Esophagus squamous epithelium (tissue), 5 donors: ENCODE measurements at regions not wholly inside any gene's neighbourhood (a gene's known extent, or its start where the extent isn't known, plus 50 kb on each side); places are given as distances from the start of the nearest gene placed in this dataset.

Source experiments
- DNase-seq: peaks from one replicate; lab custom pipeline; 2025; lab: John Stamatoyannopoulos, UW
- H3K27ac ChIP-seq, 4 donors: fragments of 200-600 bp; sonication (generic); one replicate each; pipeline ENCODE4 v1.5.1; 2016 to 2019; ENCODE audit warnings: mild to moderate bottlenecking in 1 of 4
- H3K27me3 ChIP-seq, 4 donors: fragments of 200-600 bp; sonication (generic); 1 replicate in 3 of 4; 2 replicates in 1 of 4; pipeline versions ENCODE4 v1.5.1 to v1.6.0; 2017 to 2021; ENCODE audit warnings: antibody characterized with exemption in 1 of 4
- H3K36me3 ChIP-seq, 3 donors: fragments of 200-600 bp; sonication (generic); one replicate each; pipeline ENCODE4 v1.5.1; 2016 to 2019
- H3K4me1 ChIP-seq, 3 donors: fragments of 200-600 bp; sonication (generic); one replicate each; pipeline ENCODE4 v1.5.1; 2017 to 2019
- H3K4me3 ChIP-seq, 4 donors: fragments of 200-600 bp; sonication (generic); 1 replicate in 3 of 4; 2 replicates in 1 of 4; pipeline ENCODE4 v1.5.1; 2016 to 2019; ENCODE audit warnings: mild to moderate bottlenecking in 2 of 4, moderate library complexity in 1 of 4
- H3K9me3 ChIP-seq, 3 donors: fragments of 200-600 bp; sonication (generic); one replicate each; pipeline ENCODE4 v1.5.1; 2016 to 2019
- CTCF ChIP-seq, 6 experiments: fragments of 450-650 bp in 4 of 6; fragments of 200-600 bp in 2 of 6; sonication (generic) in 2 of 6; IDR thresholded peaks; one replicate each; pipeline ENCODE4 v1.5.1; 2016 to 2019; ENCODE audit warnings: antibody characterized with exemption in 6 of 6, mild to moderate bottlenecking in 4 of 6, moderate library complexity in 4 of 6
- POLR2A ChIP-seq, 4 donors: fragments of 450-650 bp; IDR thresholded peaks; one replicate each; pipeline ENCODE4 v1.6.1; 2017; ENCODE audit warnings: antibody characterized with exemption in 4 of 4, mild to moderate bottlenecking in 4 of 4, moderate library complexity in 3 of 4
- WGBS, 2 donors: methylation state at CpG; one replicate each; pipeline ENCODE4 v1.1.5; 2018; 5-methylcytosine and 5-hydroxymethylcytosine counted together
- intact Hi-C: fragments of 100-400 bp; cut with DNase I; formaldehyde crosslinking; loops from one replicate; pipeline ENCODE4 v1.15.0; 2022
- donor health status: DM: yes; HTN: yes; CAD: no.

- H3K4me1 ChIP-seq = no peaks in the 10 kb centered on the region
- intact Hi-C loops = no loop called here
- no peak overlapping the region for H3K27ac ChIP-seq
- WGBS, 2 donors = 57 to 59% methylated on average over 3 of the region's 3 CpGs
- H3K4me3 ChIP-seq = no peak overlapping the region
- H3K9me3 ChIP-seq = no peaks in the 10 kb centered on the region
- TF ChIP-seq POLR2A (IDR thresholded peaks at IDR 0.05) (no peak), CTCF (IDR thresholded peaks at IDR 0.05) (no peak)
- no peaks in the 10 kb centered on the region for H3K36me3 ChIP-seq
- H3K27me3 ChIP-seq = no peaks in the 10 kb centered on the region
- DNase-seq = no peak
Observed at GRCh38 chr5:84791730-84792129, 407.1 kb upstream of the EDIL3 start.

GRCh38 chr5:84791138-84791537 is 406.5 kb upstream of the EDIL3 start:
- Histone ChIP-seq H3K27ac (no peak overlapping the region), H3K4me1 (no peaks in the 10 kb centered on the region), H3K9me3 (no peaks in the 10 kb centered on the region), H3K27me3 (no peaks in the 10 kb centered on the region), H3K36me3 (no peaks in the 10 kb centered on the region), H3K4me3 (no peak overlapping the region)
- TF ChIP-seq CTCF (IDR thresholded peaks at IDR 0.05) (no peak), POLR2A (IDR thresholded peaks at IDR 0.05) (no peak)
- no peak for DNase-seq
- intact Hi-C loops = no loop called here

- no peak overlapping the region for H3K27ac ChIP-seq
- WGBS, 2 donors = 80 to 82% methylated on average over 1 of the region's 1 CpG
- intact Hi-C loops = no loop called here
- no peak for DNase-seq
- no peak overlapping the region for H3K4me3 ChIP-seq
- H3K9me3 ChIP-seq = no peaks in the 10 kb centered on the region
- H3K36me3 ChIP-seq = no peaks in the 10 kb centered on the region
- no peak for TF ChIP-seq POLR2A (IDR thresholded peaks at IDR 0.05)
- TF ChIP-seq CTCF (IDR thresholded peaks at IDR 0.05) = no peak
- no peaks in the 10 kb centered on the region for H3K27me3 ChIP-seq
- H3K4me1 ChIP-seq = no peaks in the 10 kb centered on the region
Observed at GRCh38 chr5:84790406-84790805, 405.7 kb upstream of the EDIL3 start.

GRCh38 chr5:84783003-84783402 is 398.3 kb upstream of the EDIL3 start:
- DNase-seq = no peak
- Histone ChIP-seq H3K4me1 (no peaks in the 10 kb centered on the region), H3K4me3 (no peak overlapping the region), H3K27me3 (no peaks in the 10 kb centered on the region), H3K36me3 (no peaks in the 10 kb centered on the region), H3K27ac (no peak overlapping the region), H3K9me3 (no peaks in the 10 kb centered on the region)
- intact Hi-C loops = no loop called here
- 89 to 91% methylated on average over 3 of the region's 3 CpGs for WGBS, 2 donors
- no peak for TF ChIP-seq POLR2A (IDR thresholded peaks at IDR 0.05)
- TF ChIP-seq CTCF (IDR thresholded peaks at IDR 0.05) = no peak

DNA sequence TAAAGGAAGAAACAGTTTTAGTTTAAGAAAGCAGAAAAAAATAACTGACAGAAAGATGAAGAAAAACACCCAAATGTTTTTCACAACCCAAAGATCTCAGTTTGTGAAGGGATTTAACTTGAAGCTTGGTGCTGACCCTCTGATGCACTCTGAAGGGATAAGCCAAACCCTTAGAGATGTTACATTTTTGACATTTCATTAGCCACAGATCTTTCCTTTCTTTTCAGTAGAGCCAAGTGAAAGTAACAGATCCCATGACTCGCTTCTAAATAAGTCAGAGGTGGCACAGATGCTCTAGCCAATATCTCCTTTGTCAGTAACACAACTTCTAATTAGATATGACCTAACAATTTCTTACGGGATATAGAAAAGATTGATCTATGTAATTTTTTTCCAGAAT is 394.5 kb upstream of the EDIL3 start:
- Histone ChIP-seq H3K4me3 (no peak overlapping the region), H3K9me3 (no peaks in the 10 kb centered on the region), H3K4me1 (no peaks in the 10 kb centered on the region), H3K36me3 (no peaks in the 10 kb centered on the region), H3K27me3 (no peaks in the 10 kb centered on the region), H3K27ac (no peak overlapping the region)
- DNase-seq = no peak
- WGBS, 2 donors = 56 to 63% methylated on average over 2 of the region's 2 CpGs
- TF ChIP-seq CTCF (IDR thresholded peaks at IDR 0.05) = no peak
- intact Hi-C loops = no loop called here
